Inferior parietal cortex (tissue), 1 donor: ENCODE measurements at regions not wholly inside any gene's neighbourhood (a gene's known extent, or its start where the extent isn't known, plus 50 kb on each side); places are given as distances from the start of the nearest gene placed in this dataset.

Experiments
- DNase-seq: peaks from one replicate; pipeline ENCODE4 v3.0.0-alpha.2; 2016; ENCODE audit errors: extremely low spot score

- no peak for DNase-seq
Observed at GRCh38 chr4:34644579-34645115, 1599.7 kb downstream of the ARAP2 start.

- DNase-seq: no peak
Observed at GRCh38 chr4:34649716-34650115, 1594.6 kb downstream of the ARAP2 start.

GRCh38 chr4:34664051-34664450, 1580.3 kb downstream of the ARAP2 start:
- no peak for DNase-seq

GRCh38 chr4:34676400-34676799, 1567.9 kb downstream of the ARAP2 start:
- no peak for DNase-seq

GRCh38 chr4:34678431-34678830, 1565.9 kb downstream of the ARAP2 start:
- DNase-seq: no peak

GRCh38 chr4:34679228-34679627, 1565.1 kb downstream of the ARAP2 start:
- DNase-seq: no peak

GRCh38 chr4:34709564-34709963, 1534.8 kb downstream of the ARAP2 start:
- no peak for DNase-seq

GRCh38 chr4:34718576-34719245, 1525.6 kb downstream of the ARAP2 start:
- no peak for DNase-seq

- DNase-seq: peak; percentile 64
Observed at GRCh38 chr4:34720571-34720970, 1523.7 kb downstream of the ARAP2 start.

- DNase-seq: no peak
Observed at GRCh38 chr4:34721835-34722234, 1522.5 kb downstream of the ARAP2 start.

- DNase-seq: no peak
Observed at GRCh38 chr4:34723605-34724004, 1520.7 kb downstream of the ARAP2 start.

- no peak for DNase-seq
Observed at GRCh38 chr4:34724491-34724890, 1519.8 kb downstream of the ARAP2 start.

- peak; percentile 32 for DNase-seq
Observed at GRCh38 chr4:34731070-34731469, 1513.2 kb downstream of the ARAP2 start.

- DNase-seq: no peak
Observed at GRCh38 chr4:34732176-34732950, 1512.0 kb downstream of the ARAP2 start.

GRCh38 chr4:34733185-34733941, 1511.0 kb downstream of the ARAP2 start:
- no peak for DNase-seq

GRCh38 chr4:34766935-34767334, 1477.4 kb downstream of the ARAP2 start:
- no peak for DNase-seq

GRCh38 chr4:34767407-34767806, 1476.9 kb downstream of the ARAP2 start:
- DNase-seq: peak; percentile 2

GRCh38 chr4:34771632-34772031, 1472.7 kb downstream of the ARAP2 start:
- no peak for DNase-seq

GRCh38 chr4:34790131-34790530, 1454.2 kb downstream of the ARAP2 start:
- no peak for DNase-seq

GRCh38 chr4:34791209-34791608, 1453.1 kb downstream of the ARAP2 start:
- no peak for DNase-seq

GRCh38 chr4:34800953-34801352, 1443.4 kb downstream of the ARAP2 start:
- DNase-seq: no peak

GRCh38 chr4:34814266-34814665, 1430.0 kb downstream of the ARAP2 start:
- DNase-seq: no peak
